ENCODE measurements at regions not wholly inside any gene's neighbourhood (a gene's known extent, or its start where the extent isn't known, plus 50 kb on each side); places are given as distances from the start of the nearest gene placed in this dataset.

DNA sequence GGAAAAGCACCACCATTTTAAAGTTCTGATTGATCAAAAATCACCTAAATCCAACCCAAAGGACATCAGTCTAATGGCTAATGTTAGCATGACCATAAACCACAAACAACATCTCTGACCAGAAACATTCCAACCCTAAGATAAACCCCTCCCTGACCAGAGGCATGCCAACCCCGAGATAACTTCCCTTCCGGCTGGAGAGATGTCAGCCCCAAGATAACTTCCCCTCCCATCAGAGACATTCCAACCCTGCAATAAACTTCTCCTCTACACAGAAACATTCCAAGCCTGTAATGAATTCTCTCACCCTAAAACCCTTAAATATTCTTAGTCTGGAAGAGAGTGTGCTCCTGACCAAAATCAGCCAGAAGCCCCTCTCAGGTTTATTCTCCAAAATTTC, 364.3 kb downstream of the KCNN2 start:
- Histone ChIP-seq H2BK12ac (ENCODE audit: low read depth, low read length) (no peak overlapping the region), H4K20me1 (replicated peaks in 1 of 2; ENCODE audit: control insufficient read depth in 1 of 2, insufficient read depth in 2 of 2, low read length in 2 of 2) (no peaks in the 10 kb centered on the region), H3K27me3 (replicated peaks in 1 of 4; ENCODE audit: control insufficient read depth in 3 of 4, extremely low read depth in 1 of 4, insufficient read depth in 3 of 4, low read length in 3 of 4) (no peaks in the 10 kb centered on the region), H3K9ac (replicated peaks in 1 of 4; ENCODE audit: extremely low read depth in 1 of 4, low read depth in 3 of 4, low read length in 3 of 4) (no peak overlapping the region), H2BK5ac (ENCODE audit: low read depth, low read length) (no peak overlapping the region), H2AFZ (ENCODE audit: low read length) (no peak overlapping the region), H4K5ac (ENCODE audit: insufficient read length, low read depth, low read length) (no peak overlapping the region), H4K8ac (ENCODE audit: extremely low read depth, insufficient read depth, low read length) (no peak overlapping the region), H3K23ac (ENCODE audit: insufficient read length) (no peak overlapping the region), H3K14ac (ENCODE audit: insufficient read length) (no peak overlapping the region), H3K56ac (replicated peaks; ENCODE audit: insufficient read length, low read depth, low read length) (no peak overlapping the region), H2BK20ac (ENCODE audit: low read length) (no peak overlapping the region), H2BK120ac (replicated peaks; ENCODE audit: low read depth, low read length) (no peak overlapping the region), H3K79me1 (ENCODE audit: low read depth, low read length) (no peaks in the 10 kb centered on the region), H3K18ac (ENCODE audit: extremely low read depth, low read length) (no peak overlapping the region), H3K4me1 (replicated peaks in 1 of 4; ENCODE audit: control insufficient read depth in 3 of 4, insufficient read depth in 4 of 4, low read length in 3 of 4) (no peaks in the 10 kb centered on the region), H3K4me3 (ENCODE audit: extremely low read depth in 1 of 4, insufficient read depth in 2 of 4, low read depth in 3 of 4, low read length in 4 of 4) (no peak overlapping the region), H4K91ac (replicated peaks; ENCODE audit: insufficient read length, low read length) (no peak overlapping the region), H3K9me3 (ENCODE audit: insufficient read depth in 2 of 2, low read depth in 1 of 2, low read length in 1 of 2) (peaks cover 7 to 8% of the 10 kb centered on the region in 2 experiments; a peak in 3 of 4 replicates), H3K79me2 (ENCODE audit: control insufficient read depth in 1 of 2, insufficient read depth in 2 of 2, low read length in 2 of 2) (no peaks in the 10 kb centered on the region), H3K23me2 (ENCODE audit: low read depth, low read length) (peaks cover 2% of the 10 kb centered on the region; the same call in 1 of the 2 replicates), H3K36me3 (ENCODE audit: control insufficient read depth in 2 of 4, insufficient read depth in 4 of 4, low read length in 3 of 4) (no peaks in the 10 kb centered on the region), H3K4me2 (ENCODE audit: insufficient read depth in 1 of 2, low read depth in 2 of 2, low read length in 2 of 2) (no peak overlapping the region), H2BK15ac (ENCODE audit: low read length) (no peak overlapping the region), H3K4ac (replicated peaks; ENCODE audit: insufficient read length, low read depth, low read length) (no peak overlapping the region), H2AK5ac (ENCODE audit: low read depth, low read length) (no peak overlapping the region), H3K27ac (ENCODE audit: low read depth, low read length) (no peak overlapping the region)
- DNase-seq (ENCODE audit: low read depth in 1 of 2, low spot score in 2 of 2), result no peak
- ChIA-PET CTCF (ENCODE audit: partially characterized antibody) (interaction anchor here (0.9 kb wide), 1 partner anchor 189 kb away, joined by 3 read pairs; no protein-coding TSS in a partner anchor), POLR2A (ENCODE audit: partially characterized antibody) (no interaction called here)
- no peak for FAIRE-seq
- 92% methylated on average over 2 of the region's 2 CpGs; no CpG with 5 or more reads in 1 of the 2 experiments for WGBS, 2 experiments (ENCODE audit: extremely low coverage in 1 of 2, insufficient coverage in 1 of 2, insufficient read length in 1 of 2, insufficient replicate concordance in 2 of 2, low coverage in 1 of 2, low lambda C conversion rate in 2 of 2, missing lambda C conversion rate in 1 of 2)
- TF ChIP-seq EP300 (IDR thresholded peaks at IDR 0.05; ENCODE audit: borderline replicate concordance in 1 of 2, low read depth in 2 of 2, low read length in 2 of 2), result no peak
- no peak for TF ChIP-seq PHF8 (conservative IDR thresholded peaks at IDR 0.05; ENCODE audit: low read depth, low read length)
- TF ChIP-seq, protein P1, sequence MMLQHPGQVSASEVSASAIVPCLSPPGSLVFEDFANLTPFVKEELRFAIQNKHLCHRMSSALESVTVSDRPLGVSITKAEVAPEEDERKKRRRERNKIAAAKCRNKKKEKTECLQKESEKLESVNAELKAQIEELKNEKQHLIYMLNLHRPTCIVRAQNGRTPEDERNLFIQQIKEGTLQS (IDR thresholded peaks at IDR 0.05; ENCODE audit: insufficient read depth, low read depth, low read length), result no peak
- no peak for TF ChIP-seq JUND (IDR thresholded peaks at IDR 0.05; ENCODE audit: low read length)
- TF ChIP-seq KDM1A (IDR thresholded peaks at IDR 0.05; ENCODE audit: borderline replicate concordance, low read length), result no peak
- no peak for TF ChIP-seq POU5F1 (IDR thresholded peaks at IDR 0.05; ENCODE audit: low read depth, low read length)
- no peak for TF ChIP-seq SP1 (IDR thresholded peaks at IDR 0.05; ENCODE audit: low read depth, low read length)
- TF ChIP-seq NRF1 (IDR thresholded peaks at IDR 0.05; ENCODE audit: low read depth, low read length), result no peak
- no peak for TF ChIP-seq JUN (IDR thresholded peaks at IDR 0.05; ENCODE audit: low read depth, low read length)
- TF ChIP-seq SUZ12 (IDR thresholded peaks at IDR 0.05; ENCODE audit: low read length), result no peak
- no peak for TF ChIP-seq KDM4A (IDR thresholded peaks at IDR 0.05; ENCODE audit: low read depth, low read length, severe bottlenecking)
- TF ChIP-seq CHD1 (IDR thresholded peaks at IDR 0.05; ENCODE audit: low read depth, low read length), result no peak
- no peak for TF ChIP-seq ASH2L (IDR thresholded peaks at IDR 0.05; ENCODE audit: low read length)
- no peak for TF ChIP-seq SIRT6 (IDR thresholded peaks at IDR 0.05; ENCODE audit: low read length)
- TF ChIP-seq TAF7 (optimal IDR thresholded peaks at IDR 0.05; ENCODE audit: borderline replicate concordance, low read depth, low read length), result no peak

Measured in H1 (cell line).